Left lung (tissue), 4 donors: ENCODE measurements at regions not wholly inside any gene's neighbourhood (a gene's known extent, or its start where the extent isn't known, plus 50 kb on each side); places are given as distances from the start of the nearest gene placed in this dataset.

Source experiments
- ATAC-seq: fragments of 200-7000 bp; cut with Tn5 transposase; one replicate; pipeline ENCODE4 v1.9.1; 2020; ENCODE audit warnings: moderate library complexity
- DNase-seq, 4 donors: peaks; one replicate each; pipeline ENCODE4 v3.0.0-alpha.2; 2013 to 2020
- H3K27ac ChIP-seq, 2 donors: fragments of 200-600 bp; sonication (generic) in 1 of 2; one replicate each; pipeline versions ENCODE4 v1.5.0 to v1.8.0; 2020 to 2021
- H3K27me3 ChIP-seq, 2 donors: fragments of 200-600 bp; sonication (generic) in 1 of 2; one replicate each; pipeline versions ENCODE4 v1.5.0 to v1.8.0; 2020 to 2021
- H3K36me3 ChIP-seq, 2 donors: fragments of 200-600 bp; sonication (generic) in 1 of 2; one replicate each; pipeline versions ENCODE4 v1.5.0 to v1.8.0; 2020 to 2021
- H3K4me1 ChIP-seq, 2 donors: fragments of 200-600 bp; one replicate each; pipeline ENCODE4 v1.8.0; 2021
- H3K4me3 ChIP-seq, 2 donors: fragments of 200-600 bp; sonication (generic) in 1 of 2; one replicate each; pipeline versions ENCODE4 v1.5.0 to v1.8.0; 2020 to 2021; ENCODE audit warnings: mild to moderate bottlenecking in 1 of 2
- H3K9me3 ChIP-seq, 2 donors: fragments of 200-600 bp; sonication (generic) in 1 of 2; one replicate each; pipeline versions ENCODE4 v1.5.0 to v1.8.0; 2020 to 2021
- CTCF ChIP-seq, 2 donors: fragments of 200-600 bp; sonication (generic) in 1 of 2; IDR thresholded peaks; one replicate each; pipeline versions ENCODE4 v1.5.0 to v1.8.0; 2021; ENCODE audit warnings: antibody characterized with exemption in 2 of 2
- intact Hi-C, 2 donors: fragments of 100-400 bp; cut with DNase I; formaldehyde crosslinking; loops; one replicate each; pipeline versions ENCODE4 v1.11.2 to v1.14.2; 2022
- donor health status: DM: no; HTN: yes; CAD: no.
- donor health status: DM: no; HTN: no; CAD: no.

- Histone ChIP-seq H3K9me3 (no peaks in the 10 kb centered on the region), H3K27me3 (no peaks in the 10 kb centered on the region), H3K4me3 (no peak overlapping the region), H3K36me3 (no peaks in the 10 kb centered on the region), H3K27ac (peak overlapping the region; percentile 30 to 82), H3K4me1 (peaks cover 10 to 46% of the 10 kb centered on the region in 2 donors)
- intact Hi-C loops = no loop called here
- no peak for TF ChIP-seq CTCF (IDR thresholded peaks at IDR 0.05)
- ATAC-seq (peak; percentile 26), DNase-seq (peak in 3 of 4 donors; percentile 33 to 83 (median 79))
Measured at GRCh38 chr15:39473298-39473947, 107.5 kb upstream of the THBS1 start.

- intact Hi-C loops = no loop called here
- TF ChIP-seq CTCF (IDR thresholded peaks at IDR 0.05) = no peak
- H3K4me3 ChIP-seq = no peak overlapping the region
- peak overlapping the region in 1 of 2 donors; percentile 82 for H3K27ac ChIP-seq
- no peaks in the 10 kb centered on the region for H3K36me3 ChIP-seq
- DNase-seq = no peak
- no peak for ATAC-seq
- peaks cover 10 to 33% of the 10 kb centered on the region in 2 donors for H3K4me1 ChIP-seq
- H3K27me3 ChIP-seq = no peaks in the 10 kb centered on the region
- H3K9me3 ChIP-seq = no peaks in the 10 kb centered on the region
Measured at GRCh38 chr15:39474657-39475056, 106.2 kb upstream of the THBS1 start.

GRCh38 chr15:39478996-39479395 lies 101.9 kb upstream of the THBS1 start:
- ATAC-seq = no peak
- no peak for TF ChIP-seq CTCF (IDR thresholded peaks at IDR 0.05)
- intact Hi-C loops = no loop called here
- no peak overlapping the region for H3K27ac ChIP-seq
- DNase-seq = no peak
- H3K9me3 ChIP-seq = no peaks in the 10 kb centered on the region
- H3K4me3 ChIP-seq = no peak overlapping the region
- H3K36me3 ChIP-seq = no peaks in the 10 kb centered on the region
- H3K27me3 ChIP-seq = no peaks in the 10 kb centered on the region
- H3K4me1 ChIP-seq = peaks cover under 1 to 7% of the 10 kb centered on the region in 2 donors

- Histone ChIP-seq H3K4me3 (no peak overlapping the region), H3K27ac (no peak overlapping the region), H3K36me3 (no peaks in the 10 kb centered on the region), H3K4me1 (no peaks in the 10 kb centered on the region), H3K27me3 (no peaks in the 10 kb centered on the region), H3K9me3 (no peaks in the 10 kb centered on the region)
- intact Hi-C loops = no loop called here
- ATAC-seq (no peak), DNase-seq (no peak)
- no peak for TF ChIP-seq CTCF (IDR thresholded peaks at IDR 0.05)
Measured at GRCh38 chr15:39479911-39480310, 101.0 kb upstream of the THBS1 start.

GRCh38 chr15:39482459-39482858 lies 98.4 kb upstream of the THBS1 start:
- H3K9me3 ChIP-seq = no peaks in the 10 kb centered on the region
- H3K4me3 ChIP-seq = no peak overlapping the region
- intact Hi-C loops = no loop called here
- peaks cover 0 to 4% of the 10 kb centered on the region in 2 donors for H3K4me1 ChIP-seq
- ATAC-seq (no peak), DNase-seq (no peak)
- no peak overlapping the region for H3K27ac ChIP-seq
- no peak for TF ChIP-seq CTCF (IDR thresholded peaks at IDR 0.05)
- H3K36me3 ChIP-seq = no peaks in the 10 kb centered on the region
- H3K27me3 ChIP-seq = no peaks in the 10 kb centered on the region
